ENCODE measurements at regions not wholly inside any gene's neighbourhood (a gene's known extent, or its start where the extent isn't known, plus 50 kb on each side); places are given as distances from the start of the nearest gene placed in this dataset.

GRCh38 chr2:128552806-128553551 lies 234.3 kb upstream of the HS6ST1 start:
- no peak for TF ChIP-seq CTCF (IDR thresholded peaks at IDR 0.05)
- no peak for TF ChIP-seq POLR2A (IDR thresholded peaks at IDR 0.05)
- no peak for TF ChIP-seq POLR2AphosphoS5 (IDR thresholded peaks at IDR 0.05)

Data from prostate gland (tissue), 2 donors.